Osteoblast (primary cell): ENCODE measurements at regions not wholly inside any gene's neighbourhood (a gene's known extent, or its start where the extent isn't known, plus 50 kb on each side); places are given as distances from the start of the nearest gene placed in this dataset.

ENCODE experiments used
- DNase-seq: peaks from one replicate; pipeline ENCODE4 v3.0.0; 2011; ENCODE audit warnings: low spot score, mixed read lengths; ENCODE audit not compliant: insufficient read length; ENCODE audit errors: missing footprints
- H2AFZ ChIP-seq: 2 replicates; pipeline ENCODE4 v1.6.0; 2011; ENCODE audit warnings: mild to moderate bottlenecking, low read length
- H3K27ac ChIP-seq: 2 replicates; pipeline ENCODE4 v1.5.1; 2011; ENCODE audit warnings: mild to moderate bottlenecking, low read depth, low read length, moderate library complexity
- H3K27me3 ChIP-seq: 2 replicates; pipeline ENCODE4 v1.6.0; 2012; ENCODE audit warnings: mild to moderate bottlenecking, control low read depth, inconsistent platforms, low read length, moderate library complexity; ENCODE audit not compliant: insufficient read depth
- H3K36me3 ChIP-seq: 2 replicates; pipeline ENCODE4 v1.5.1; 2011; ENCODE audit warnings: mild to moderate bottlenecking, low read length, control low read depth, moderate library complexity; ENCODE audit not compliant: insufficient read depth
- H3K4me1 ChIP-seq: 2 replicates; pipeline ENCODE4 v1.5.1; 2011; ENCODE audit warnings: mild to moderate bottlenecking, low read length, control low read depth, moderate library complexity; ENCODE audit not compliant: insufficient read depth
- H3K4me2 ChIP-seq: 2 replicates; pipeline ENCODE4 v1.6.0; 2011; ENCODE audit warnings: mild to moderate bottlenecking, low read length; ENCODE audit not compliant: insufficient read depth
- H3K4me3 ChIP-seq: fragments of 200-600 bp; sonication (generic); 3 replicates; pipeline ENCODE4 v1.5.1; 2012; ENCODE audit warnings: mild to moderate bottlenecking, low read length, inconsistent platforms; ENCODE audit not compliant: insufficient read depth
- H3K79me2 ChIP-seq: 2 replicates; pipeline ENCODE4 v1.6.0; 2012; ENCODE audit warnings: mild to moderate bottlenecking, low read length, control low read depth, inconsistent platforms; ENCODE audit not compliant: insufficient read depth
- H3K9me3 ChIP-seq: 2 replicates; pipeline ENCODE4 v1.5.1; 2011; ENCODE audit warnings: low read depth, low read length, control low read depth
- H4K20me1 ChIP-seq: 2 replicates; pipeline ENCODE4 v1.6.0; 2012; ENCODE audit warnings: mild to moderate bottlenecking, low read length, control low read depth; ENCODE audit not compliant: insufficient read depth
- TF ChIP-seq, protein P1 (sequence below): IDR thresholded peaks from 2 replicates; pipeline ENCODE4 v1.5.1; 2011; ENCODE audit warnings: mild to moderate bottlenecking, low read depth, low read length, moderate library complexity; ENCODE audit errors: extremely low read depth

DNA sequence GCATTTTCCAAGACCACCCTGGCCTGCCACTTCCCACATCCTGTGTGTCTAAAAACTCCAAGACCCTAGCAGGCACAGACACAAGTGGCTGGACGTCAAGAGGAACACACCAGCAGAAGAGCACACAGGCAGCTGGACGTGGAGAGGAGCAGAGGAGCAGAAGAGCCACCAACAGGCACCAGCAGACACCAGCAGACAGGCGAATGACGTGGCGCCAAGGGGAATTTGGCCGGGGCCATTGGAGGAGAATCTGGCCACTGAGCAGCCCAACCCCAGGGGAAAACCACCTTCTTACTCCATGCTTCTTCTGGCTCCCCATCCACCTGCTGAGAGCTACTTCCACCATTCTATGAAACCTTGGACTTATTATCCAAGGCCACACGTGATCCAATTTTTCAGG is 243.1 kb upstream of the CTSO start:
- Histone ChIP-seq H3K4me3 (no peak overlapping the region), H3K4me2 (no peak overlapping the region), H2AFZ (no peak overlapping the region), H3K36me3 (no peaks in the 10 kb centered on the region), H3K27ac (no peak overlapping the region), H3K27me3 (no peaks in the 10 kb centered on the region), H3K9me3 (no peaks in the 10 kb centered on the region), H3K79me2 (no peaks in the 10 kb centered on the region), H4K20me1 (no peaks in the 10 kb centered on the region), H3K4me1 (peaks cover 2% of the 10 kb centered on the region)
- TF ChIP-seq, protein P1, sequence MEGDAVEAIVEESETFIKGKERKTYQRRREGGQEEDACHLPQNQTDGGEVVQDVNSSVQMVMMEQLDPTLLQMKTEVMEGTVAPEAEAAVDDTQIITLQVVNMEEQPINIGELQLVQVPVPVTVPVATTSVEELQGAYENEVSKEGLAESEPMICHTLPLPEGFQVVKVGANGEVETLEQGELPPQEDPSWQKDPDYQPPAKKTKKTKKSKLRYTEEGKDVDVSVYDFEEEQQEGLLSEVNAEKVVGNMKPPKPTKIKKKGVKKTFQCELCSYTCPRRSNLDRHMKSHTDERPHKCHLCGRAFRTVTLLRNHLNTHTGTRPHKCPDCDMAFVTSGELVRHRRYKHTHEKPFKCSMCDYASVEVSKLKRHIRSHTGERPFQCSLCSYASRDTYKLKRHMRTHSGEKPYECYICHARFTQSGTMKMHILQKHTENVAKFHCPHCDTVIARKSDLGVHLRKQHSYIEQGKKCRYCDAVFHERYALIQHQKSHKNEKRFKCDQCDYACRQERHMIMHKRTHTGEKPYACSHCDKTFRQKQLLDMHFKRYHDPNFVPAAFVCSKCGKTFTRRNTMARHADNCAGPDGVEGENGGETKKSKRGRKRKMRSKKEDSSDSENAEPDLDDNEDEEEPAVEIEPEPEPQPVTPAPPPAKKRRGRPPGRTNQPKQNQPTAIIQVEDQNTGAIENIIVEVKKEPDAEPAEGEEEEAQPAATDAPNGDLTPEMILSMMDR: no peak
- no peak for DNase-seq

DNA sequence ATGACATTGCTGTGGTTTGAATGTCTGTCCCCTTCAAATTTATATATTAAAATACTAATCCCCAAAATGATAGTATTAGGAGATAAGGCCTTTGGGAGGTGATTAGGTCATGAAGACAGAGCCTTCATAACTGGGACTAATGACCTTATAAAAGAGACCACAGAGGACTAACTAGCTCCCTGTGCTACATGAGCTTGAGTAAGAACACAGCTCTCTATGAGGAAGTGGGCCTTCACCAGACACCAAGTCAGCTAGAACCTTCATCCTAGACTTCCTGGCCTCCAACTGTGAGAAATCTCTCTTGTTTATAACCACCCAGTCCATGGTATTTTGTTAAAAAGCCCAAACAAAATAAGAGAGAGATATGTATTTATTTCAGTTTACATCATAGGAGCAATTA is 242.2 kb upstream of the CTSO start:
- TF ChIP-seq, protein P1: no peak
- Histone ChIP-seq H3K4me3 (no peak overlapping the region), H3K4me1 (peaks cover 2% of the 10 kb centered on the region), H3K4me2 (no peak overlapping the region), H3K36me3 (no peaks in the 10 kb centered on the region), H2AFZ (no peak overlapping the region), H4K20me1 (no peaks in the 10 kb centered on the region), H3K79me2 (no peaks in the 10 kb centered on the region), H3K9me3 (no peaks in the 10 kb centered on the region), H3K27me3 (no peaks in the 10 kb centered on the region), H3K27ac (no peak overlapping the region)
- no peak for DNase-seq

DNA sequence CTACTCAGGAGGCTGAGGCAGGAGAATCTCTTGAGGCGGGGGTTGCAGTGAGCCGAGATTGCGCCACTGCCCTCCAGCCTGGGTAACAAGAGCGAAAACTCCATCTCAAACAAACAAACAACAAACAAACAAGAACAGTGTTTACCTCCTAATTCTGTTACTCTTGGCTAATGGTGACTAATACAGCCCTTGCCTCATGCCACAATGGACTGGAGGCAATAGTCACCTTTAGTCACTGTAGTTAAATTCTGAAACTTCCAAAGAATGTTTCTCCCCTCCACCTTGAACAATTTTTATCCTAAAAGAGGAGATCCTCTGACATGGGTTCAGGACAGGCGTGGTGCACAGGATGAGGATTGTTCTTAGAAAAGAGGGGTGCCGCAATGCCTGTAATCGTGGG is 241.2 kb upstream of the CTSO start:
- Histone ChIP-seq H3K36me3 (no peaks in the 10 kb centered on the region), H3K4me1 (peaks cover 2% of the 10 kb centered on the region), H4K20me1 (no peaks in the 10 kb centered on the region), H2AFZ (no peak overlapping the region), H3K9me3 (no peaks in the 10 kb centered on the region), H3K27me3 (no peaks in the 10 kb centered on the region), H3K4me3 (no peak overlapping the region), H3K79me2 (no peaks in the 10 kb centered on the region), H3K27ac (no peak overlapping the region), H3K4me2 (no peak overlapping the region)
- TF ChIP-seq, protein P1: no peak
- no peak for DNase-seq

DNA sequence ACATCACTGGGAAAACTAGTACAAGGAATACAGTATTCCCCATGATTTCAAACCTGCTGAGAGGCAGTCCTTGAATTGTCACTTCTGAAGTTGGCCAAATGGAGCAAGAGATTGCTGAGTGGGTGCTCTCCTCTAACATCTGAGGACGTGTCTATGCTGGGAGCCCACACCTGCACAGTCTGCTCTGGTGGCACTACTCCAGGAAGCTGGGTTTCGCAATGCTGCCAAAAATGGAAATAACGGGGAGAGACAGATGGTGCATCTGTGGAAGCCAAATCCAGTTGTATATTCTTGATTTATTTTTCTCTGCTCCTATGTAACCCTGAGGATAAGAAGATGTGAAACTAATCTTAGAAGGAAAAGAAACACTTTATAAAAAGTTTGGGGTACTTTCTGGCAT is 240.1 kb upstream of the CTSO start:
- Histone ChIP-seq H2AFZ (no peak overlapping the region), H3K4me2 (no peak overlapping the region)
- no peak for DNase-seq

More for the DNA sequence above, 240.1 kb upstream of the CTSO start:
- no peaks in the 10 kb centered on the region for H3K27me3 ChIP-seq
- peaks cover 2% of the 10 kb centered on the region for H3K4me1 ChIP-seq
- H3K36me3 ChIP-seq: no peaks in the 10 kb centered on the region
- H3K79me2 ChIP-seq: no peaks in the 10 kb centered on the region
- H3K27ac ChIP-seq: no peak overlapping the region
- TF ChIP-seq, protein P1: no peak
- no peak overlapping the region for H3K4me3 ChIP-seq
- H4K20me1 ChIP-seq: no peaks in the 10 kb centered on the region
- no peaks in the 10 kb centered on the region for H3K9me3 ChIP-seq
